ENCODE measurements at regions not wholly inside any gene's neighbourhood (a gene's known extent, or its start where the extent isn't known, plus 50 kb on each side); places are given as distances from the start of the nearest gene placed in this dataset.

DNA sequence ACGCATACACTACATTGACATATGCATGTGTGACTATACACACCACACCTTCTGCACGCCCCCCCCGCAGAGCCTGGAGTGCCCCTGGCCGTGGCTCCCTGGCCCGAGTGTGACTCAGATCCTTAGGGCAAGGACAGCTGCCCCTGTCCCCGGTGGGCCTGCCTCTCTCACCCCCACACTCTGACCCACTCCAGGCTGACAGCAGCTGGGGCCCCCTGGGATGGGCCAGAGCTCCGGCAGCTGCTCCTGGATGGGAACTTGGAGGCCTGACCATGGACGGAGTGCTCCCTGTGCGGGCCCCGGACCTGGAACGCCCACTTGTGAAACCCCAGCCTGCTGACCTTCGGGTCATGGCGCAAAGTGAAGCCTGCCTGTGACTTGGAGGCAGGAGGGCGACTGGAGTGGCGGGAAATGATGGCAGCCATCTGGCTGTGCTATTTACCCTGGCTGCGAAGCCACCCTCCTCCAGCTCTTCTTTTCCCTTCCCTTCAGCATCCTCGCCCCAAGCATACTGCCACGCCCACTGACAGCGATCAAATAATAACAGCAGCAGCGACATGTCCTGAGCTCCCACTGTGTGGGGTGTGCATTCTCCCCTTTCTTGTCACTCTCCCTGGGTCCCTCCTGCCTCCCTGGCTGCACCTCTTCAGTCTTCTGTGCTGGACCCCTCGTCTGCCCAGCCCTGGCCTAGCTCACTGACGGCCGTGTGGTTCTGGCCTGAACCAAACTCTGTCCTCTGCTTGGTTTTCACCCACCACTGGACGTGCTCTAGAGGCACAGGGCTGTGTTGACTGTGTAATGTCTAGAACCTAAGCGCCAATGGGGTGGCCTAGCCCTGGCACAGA is 90.7 kb upstream of the MEF2A start:
- peak in 1 of 3 donors; percentile 21 for TF ChIP-seq POLR2AphosphoS5 (IDR thresholded peaks at IDR 0.05)
- TF ChIP-seq, protein P1, sequence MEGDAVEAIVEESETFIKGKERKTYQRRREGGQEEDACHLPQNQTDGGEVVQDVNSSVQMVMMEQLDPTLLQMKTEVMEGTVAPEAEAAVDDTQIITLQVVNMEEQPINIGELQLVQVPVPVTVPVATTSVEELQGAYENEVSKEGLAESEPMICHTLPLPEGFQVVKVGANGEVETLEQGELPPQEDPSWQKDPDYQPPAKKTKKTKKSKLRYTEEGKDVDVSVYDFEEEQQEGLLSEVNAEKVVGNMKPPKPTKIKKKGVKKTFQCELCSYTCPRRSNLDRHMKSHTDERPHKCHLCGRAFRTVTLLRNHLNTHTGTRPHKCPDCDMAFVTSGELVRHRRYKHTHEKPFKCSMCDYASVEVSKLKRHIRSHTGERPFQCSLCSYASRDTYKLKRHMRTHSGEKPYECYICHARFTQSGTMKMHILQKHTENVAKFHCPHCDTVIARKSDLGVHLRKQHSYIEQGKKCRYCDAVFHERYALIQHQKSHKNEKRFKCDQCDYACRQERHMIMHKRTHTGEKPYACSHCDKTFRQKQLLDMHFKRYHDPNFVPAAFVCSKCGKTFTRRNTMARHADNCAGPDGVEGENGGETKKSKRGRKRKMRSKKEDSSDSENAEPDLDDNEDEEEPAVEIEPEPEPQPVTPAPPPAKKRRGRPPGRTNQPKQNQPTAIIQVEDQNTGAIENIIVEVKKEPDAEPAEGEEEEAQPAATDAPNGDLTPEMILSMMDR (IDR thresholded peaks at IDR 0.05): no peak
- no peak for TF ChIP-seq POLR2A (IDR thresholded peaks at IDR 0.05)
- TF ChIP-seq EP300 (IDR thresholded peaks at IDR 0.05; ENCODE audit: low read depth): no peak

All from transverse colon (tissue), 4 donors.